HG03025 (cell line): ENCODE measurements at regions not wholly inside any gene's neighbourhood (a gene's known extent, or its start where the extent isn't known, plus 50 kb on each side); places are given as distances from the start of the nearest gene placed in this dataset.

Source experiments
- ATAC-seq: cut with Tn5 transposase; IDR thresholded peaks from one replicate; pipeline ENCODE4 v1.9.1; 2021; ENCODE audit warnings: mild to moderate bottlenecking, moderate library complexity; ENCODE audit not compliant: unreplicated experiment, low FRiP score

GRCh38 chr21:16162953-16163352 is 433.2 kb downstream of the USP25 start:
- ATAC-seq = no peak

GRCh38 chr21:16169102-16169511 is 439.3 kb downstream of the USP25 start:
- no peak for ATAC-seq

- no peak for ATAC-seq
These were observed 440.0 kb downstream of the USP25 start for GRCh38 chr21:16169779-16170178.

GRCh38 chr21:16176570-16176969 is 446.8 kb downstream of the USP25 start:
- no peak for ATAC-seq

- ATAC-seq = no peak
These were observed 447.8 kb downstream of the USP25 start for GRCh38 chr21:16177532-16177931.

GRCh38 chr21:16179773-16180172 is 450.0 kb downstream of the USP25 start:
- ATAC-seq = no peak

GRCh38 chr21:16180614-16181013 is 450.8 kb downstream of the USP25 start:
- ATAC-seq = no peak

GRCh38 chr21:16181018-16181417 is 451.2 kb downstream of the USP25 start:
- no peak for ATAC-seq

- no peak for ATAC-seq
These were observed 456.0 kb downstream of the USP25 start for GRCh38 chr21:16185766-16186165.

- ATAC-seq = no peak
These were observed 457.0 kb downstream of the USP25 start for GRCh38 chr21:16186742-16187141.

- ATAC-seq = no peak
These were observed 458.0 kb downstream of the USP25 start for GRCh38 chr21:16187603-16188301.

- ATAC-seq = no peak
These were observed 463.1 kb downstream of the USP25 start for GRCh38 chr21:16192902-16193301.

GRCh38 chr21:16193496-16194094 is 463.8 kb downstream of the USP25 start:
- no peak for ATAC-seq

- no peak for ATAC-seq
These were observed 464.5 kb downstream of the USP25 start for GRCh38 chr21:16194095-16194787.

GRCh38 chr21:16194788-16195537 is 465.2 kb downstream of the USP25 start:
- ATAC-seq = no peak

GRCh38 chr21:16195538-16195910 is 465.7 kb downstream of the USP25 start:
- ATAC-seq = no peak

GRCh38 chr21:16196001-16196400 is 466.2 kb downstream of the USP25 start:
- ATAC-seq = no peak

GRCh38 chr21:16198546-16198945 is 468.8 kb downstream of the USP25 start:
- ATAC-seq = no peak

GRCh38 chr21:16199539-16199938 is 469.8 kb downstream of the USP25 start:
- no peak for ATAC-seq

- ATAC-seq = no peak
These were observed 471.9 kb downstream of the USP25 start for GRCh38 chr21:16201718-16202117.

GRCh38 chr21:16205527-16205926 is 475.7 kb downstream of the USP25 start:
- no peak for ATAC-seq
